CD4-positive, alpha-beta T cell treated with Interleukin-15 for 4 hours (primary cell): ENCODE measurements at regions not wholly inside any gene's neighbourhood (a gene's known extent, or its start where the extent isn't known, plus 50 kb on each side); places are given as distances from the start of the nearest gene placed in this dataset.
"Not testable (repeated sequence)": the region's sequence is repeated elsewhere in the genome, so short reads cannot be mapped to it uniquely, and the experiment has no call there.

Experiments used
- DNase-seq: peaks from one replicate; pipeline ENCODE4 v3.0.0-alpha.2; 2020; ENCODE audit warnings: low spot score

DNA sequence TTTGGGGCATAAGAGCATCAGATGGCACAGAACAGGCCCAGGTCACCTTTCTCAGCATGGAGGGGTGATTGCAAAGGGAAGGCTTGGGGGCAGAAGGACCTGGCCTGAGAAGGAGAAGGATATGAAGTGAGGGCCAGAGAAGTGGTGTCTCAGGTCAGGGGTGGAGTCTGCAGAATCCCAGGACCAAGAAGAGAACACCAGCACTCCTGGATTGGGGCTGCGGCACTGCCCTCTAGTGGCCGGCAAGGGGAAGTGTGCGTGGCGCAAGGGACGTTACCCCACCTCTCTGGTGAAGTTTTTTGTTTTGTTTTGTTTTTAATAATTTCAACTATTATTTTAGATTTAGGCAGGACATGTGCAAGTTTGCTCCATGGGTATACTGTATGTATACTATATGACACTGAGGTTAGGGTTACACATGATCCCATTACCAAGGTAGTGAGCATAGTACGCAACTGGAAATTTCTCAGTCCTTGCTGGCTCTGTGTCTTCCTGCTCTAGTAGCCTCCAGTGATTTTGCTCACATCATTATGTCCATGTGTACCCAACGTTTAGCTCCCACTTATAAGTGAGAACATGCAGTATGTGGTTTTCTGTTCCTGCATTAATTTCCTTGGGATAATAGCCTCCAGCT lies 1548.6 kb downstream of the EFNA5 start:
- no peak for DNase-seq

DNA sequence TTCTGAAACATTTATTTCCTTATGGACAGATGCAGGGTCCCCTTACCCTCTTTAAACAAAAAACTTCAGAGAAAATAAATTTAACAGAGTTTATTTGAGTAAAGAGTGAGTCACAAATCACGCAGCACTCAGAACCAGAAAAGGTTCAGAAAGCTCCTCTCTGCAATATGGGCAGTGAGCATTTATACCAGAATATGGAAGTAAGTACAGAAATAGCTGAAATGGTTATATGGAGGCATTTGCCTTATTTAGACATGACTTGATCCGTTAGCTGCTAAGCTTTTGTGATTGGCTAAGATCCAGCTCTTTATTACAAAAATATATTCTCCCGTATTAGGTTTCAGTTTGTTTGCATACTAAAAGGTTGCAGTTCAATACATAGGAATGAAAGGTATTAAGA lies 1554.1 kb downstream of the EFNA5 start:
- DNase-seq = no peak

DNA sequence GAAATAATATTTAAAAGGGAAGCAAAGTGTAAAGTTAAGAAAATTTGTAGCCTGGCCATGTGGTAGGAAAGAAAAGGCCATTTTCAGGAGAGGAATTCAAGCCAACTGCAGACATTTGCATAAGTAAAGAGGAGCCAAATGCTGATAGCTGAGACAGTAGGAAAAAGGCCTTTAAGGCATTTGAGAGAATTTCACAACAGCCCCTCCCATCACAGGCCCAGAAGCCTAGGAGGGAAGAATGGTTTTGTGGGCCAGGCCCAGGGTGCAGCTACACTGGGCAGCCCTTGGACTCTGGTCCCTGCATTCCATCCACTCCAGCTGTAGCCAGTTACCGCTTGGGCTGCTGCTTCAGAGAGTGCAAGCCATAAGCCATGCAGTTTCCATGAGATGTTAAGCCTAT lies 1556.8 kb downstream of the EFNA5 start:
- DNase-seq = no peak

DNA sequence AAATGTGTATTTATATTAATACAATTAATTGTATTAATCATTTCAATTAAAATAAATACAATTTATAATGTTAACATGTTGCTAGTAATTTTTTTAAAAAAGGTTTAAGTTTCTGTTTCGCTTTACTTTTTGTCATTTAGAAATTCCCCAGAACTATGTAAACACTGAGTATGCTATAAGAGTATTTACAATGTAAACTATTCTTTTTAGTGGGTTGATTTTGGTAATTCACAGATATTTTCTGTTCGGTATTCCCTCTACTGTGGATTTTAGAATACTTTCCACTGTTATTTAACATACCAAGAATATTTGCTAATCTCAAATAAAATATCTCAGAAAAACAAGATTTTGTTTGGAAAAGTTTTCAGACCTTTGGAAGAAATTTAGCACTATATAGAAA lies 1564.4 kb downstream of the EFNA5 start:
- DNase-seq = no peak

DNA sequence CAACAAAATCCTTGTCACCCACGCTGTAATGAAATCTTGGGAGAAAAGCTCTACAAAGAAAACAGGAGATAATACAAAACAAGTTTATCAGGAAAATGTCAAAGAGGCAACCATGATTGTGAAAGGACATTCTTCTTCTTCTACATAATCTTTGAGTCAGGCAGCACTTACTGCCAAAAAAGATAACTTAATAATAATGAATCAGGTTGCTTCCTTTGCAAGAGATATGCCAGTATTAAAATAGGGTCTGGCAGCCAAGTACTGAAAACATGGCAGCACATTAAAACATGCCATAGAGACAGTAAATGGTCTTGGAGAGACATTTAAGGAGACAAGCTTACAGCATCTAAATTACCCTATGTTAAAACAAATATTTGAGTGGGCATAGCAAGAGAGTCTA lies 1573.4 kb downstream of the EFNA5 start:
- no peak for DNase-seq

DNA sequence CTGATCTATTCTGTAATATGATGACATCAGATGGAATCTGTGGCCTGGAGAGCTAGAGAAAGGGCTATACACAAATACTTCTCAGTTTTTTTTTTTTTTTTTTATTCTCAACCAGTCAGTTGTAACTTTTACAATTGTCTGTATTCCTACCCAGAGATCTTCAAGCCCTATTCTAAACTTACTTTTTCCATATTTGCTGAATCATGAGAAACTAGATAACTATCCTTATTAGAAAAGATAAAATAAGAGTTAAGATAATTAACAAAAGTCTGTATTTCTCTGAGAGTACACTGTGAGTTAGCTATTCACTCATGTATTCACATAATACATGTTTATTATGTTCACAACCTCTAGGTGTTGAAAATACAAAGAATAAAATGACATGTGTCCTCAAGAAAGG lies 1575.9 kb downstream of the EFNA5 start:
- DNase-seq = no peak

DNA sequence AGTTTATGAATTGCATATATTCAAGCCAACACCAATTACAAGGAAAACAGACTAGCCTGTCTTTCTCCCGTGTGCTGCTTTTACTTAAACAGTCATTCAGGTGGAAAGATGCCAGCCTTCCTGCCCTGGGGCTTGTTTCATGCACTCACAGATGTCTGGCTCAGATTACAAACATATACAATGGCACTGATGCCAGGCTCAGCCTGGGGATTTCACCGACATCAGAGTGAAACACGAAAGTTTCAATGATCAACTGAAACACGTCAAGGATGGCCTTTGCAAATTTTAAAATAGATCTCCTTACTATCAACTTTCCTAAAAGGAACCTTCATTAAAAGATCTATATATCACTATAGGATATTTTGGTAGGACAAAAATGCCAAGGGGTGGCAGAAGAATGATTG lies 1576.5 kb downstream of the EFNA5 start:
- DNase-seq = no peak

DNA sequence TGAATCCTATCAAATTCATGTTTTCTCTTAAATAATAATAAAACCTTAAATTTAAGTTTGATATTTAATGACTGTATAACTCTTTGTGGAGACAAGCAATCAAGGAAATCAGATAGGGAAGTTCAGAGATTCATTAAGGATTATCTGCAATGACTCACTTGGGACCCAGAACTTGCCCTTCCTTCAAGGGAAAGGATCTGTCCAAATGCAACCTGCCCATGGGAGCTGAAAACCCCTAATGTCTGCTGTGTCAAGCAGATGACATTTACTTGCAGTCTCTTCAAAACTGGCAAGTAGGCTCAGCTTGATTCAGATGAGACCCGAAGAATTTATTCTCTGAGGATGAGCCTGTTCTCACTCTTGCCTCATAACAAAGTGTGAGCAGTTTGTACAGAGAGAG lies 1577.6 kb downstream of the EFNA5 start:
- DNase-seq = no peak

DNA sequence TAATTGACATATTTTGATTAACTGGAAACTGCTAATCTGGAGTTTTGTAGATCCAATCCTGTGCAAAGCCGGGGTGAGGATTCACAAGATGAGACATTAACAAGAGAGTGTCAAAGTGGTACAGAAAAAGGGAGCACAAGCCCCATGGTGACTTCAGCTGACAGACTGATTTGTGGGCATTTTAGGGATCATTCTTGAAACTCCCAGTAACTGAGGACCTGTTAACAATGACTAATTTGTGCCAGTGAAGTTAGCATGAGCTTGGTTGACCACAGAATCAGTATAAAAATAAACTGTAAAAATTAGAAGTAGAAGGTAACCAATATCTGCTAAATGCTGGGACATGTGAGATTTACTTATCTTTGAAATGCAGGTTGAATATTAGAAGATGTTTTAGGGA lies 1578.3 kb downstream of the EFNA5 start:
- no peak for DNase-seq

DNA sequence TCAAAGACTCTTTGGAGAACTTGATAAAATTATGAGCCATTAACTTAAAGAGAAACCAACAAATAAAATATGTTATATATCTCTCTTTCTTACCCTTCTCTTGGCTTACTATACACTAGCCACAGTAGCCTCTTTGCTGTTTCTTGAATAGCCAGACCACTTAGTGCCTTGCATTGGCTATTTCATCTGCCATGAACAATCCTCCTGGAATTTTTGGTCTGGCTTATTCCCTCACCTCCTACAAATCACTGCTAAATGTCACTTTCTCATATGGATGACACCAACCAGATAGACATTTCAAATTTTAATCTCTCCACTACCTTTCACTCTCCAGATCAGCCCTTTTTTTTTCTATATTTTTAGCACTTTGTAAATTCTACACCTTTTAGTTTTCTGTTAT lies 1581.7 kb downstream of the EFNA5 start:
- no peak for DNase-seq

DNA sequence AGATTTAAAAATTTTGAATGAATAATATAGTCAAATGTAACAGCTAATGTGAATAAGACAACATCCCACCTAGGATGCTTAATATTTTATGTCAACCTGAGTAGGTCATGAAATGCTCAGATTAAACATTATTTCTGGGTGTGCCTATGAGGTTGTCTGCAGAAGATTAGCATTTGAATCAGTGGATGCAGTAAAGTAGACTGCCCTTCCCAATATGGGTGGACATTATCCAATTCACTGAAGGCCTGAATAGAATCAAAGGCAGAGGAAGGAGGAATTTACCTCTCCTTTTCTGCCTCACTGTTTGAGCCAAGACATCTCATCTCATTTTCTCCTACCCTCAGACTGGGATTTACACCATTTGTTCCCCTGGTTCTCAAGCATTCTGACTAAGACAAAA lies 1582.3 kb downstream of the EFNA5 start:
- DNase-seq = no peak

DNA sequence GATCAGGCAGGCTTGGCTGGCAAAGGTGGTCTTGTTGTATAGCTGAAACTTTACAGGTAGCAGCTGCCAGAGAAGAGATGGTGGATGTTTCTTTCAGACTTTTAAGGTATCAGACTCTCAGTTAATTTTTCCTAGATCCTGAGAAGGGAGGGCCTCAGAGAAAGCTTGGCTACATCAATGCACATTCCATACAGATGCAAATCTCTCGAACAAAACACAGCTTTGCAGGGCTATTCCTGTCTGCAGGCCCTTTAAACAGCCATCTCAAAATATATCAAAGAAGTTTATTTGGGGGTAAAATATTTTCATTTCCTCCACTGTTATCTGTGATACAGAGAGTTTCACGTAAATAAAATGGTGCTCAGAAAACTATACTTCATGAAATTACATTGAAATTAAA lies 1584.4 kb downstream of the EFNA5 start:
- no peak for DNase-seq

DNA sequence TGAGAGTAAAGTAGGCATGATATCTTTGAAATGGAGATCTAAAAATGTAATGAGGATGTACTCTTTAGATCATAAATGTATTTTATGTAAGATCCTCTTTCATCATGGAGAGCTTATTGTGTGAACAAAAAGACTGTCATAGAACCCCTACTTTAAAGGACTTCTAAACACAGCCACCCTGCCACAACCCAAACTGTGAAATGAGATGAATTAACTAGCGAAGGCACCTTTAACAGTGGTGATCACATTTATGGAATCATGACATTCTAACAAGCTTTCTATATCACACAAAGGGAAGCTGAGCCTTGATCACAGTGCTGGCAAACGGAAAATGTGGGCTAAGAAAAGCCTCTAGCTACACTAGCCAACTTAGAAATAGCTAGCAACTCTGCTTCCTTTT lies 1585.2 kb downstream of the EFNA5 start:
- DNase-seq = no peak

DNA sequence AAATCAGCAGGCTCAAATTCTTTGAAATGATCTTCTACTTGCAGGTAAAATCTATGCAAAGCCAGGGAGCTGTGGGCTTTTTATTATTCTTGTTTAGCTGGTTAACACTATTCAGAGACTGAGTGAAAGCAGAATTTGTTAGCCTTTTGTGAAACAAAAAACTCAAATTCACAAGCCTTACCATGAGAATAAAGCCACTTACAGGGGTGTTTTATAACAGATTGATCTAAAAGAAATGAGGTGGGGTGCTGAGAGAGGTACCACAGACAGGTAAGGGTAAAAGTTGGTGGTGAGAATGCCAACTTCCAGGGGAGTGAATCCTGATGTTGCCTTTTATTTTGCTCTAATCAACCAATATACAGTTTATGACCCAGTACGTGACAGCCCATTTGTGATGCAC lies 1585.6 kb downstream of the EFNA5 start:
- no peak for DNase-seq

DNA sequence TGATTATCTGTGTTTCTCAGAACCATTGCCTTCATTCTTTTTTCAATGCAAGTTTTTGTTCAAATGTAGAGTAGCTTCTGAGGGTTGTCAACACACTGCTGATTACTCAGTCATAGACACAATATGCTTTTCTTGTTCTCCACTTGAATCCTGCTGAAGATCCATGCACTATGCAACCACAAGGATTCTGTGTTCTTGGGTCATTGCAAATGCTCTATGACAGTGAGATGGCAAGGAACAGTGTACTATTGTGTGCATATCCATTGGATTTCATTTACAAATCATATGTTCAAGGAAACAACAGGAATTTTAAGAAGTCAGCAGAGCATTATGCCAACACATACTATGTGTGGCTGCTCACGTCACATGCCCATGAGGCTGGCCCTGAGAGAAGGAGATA lies 1590.2 kb downstream of the EFNA5 start:
- no peak for DNase-seq

DNA sequence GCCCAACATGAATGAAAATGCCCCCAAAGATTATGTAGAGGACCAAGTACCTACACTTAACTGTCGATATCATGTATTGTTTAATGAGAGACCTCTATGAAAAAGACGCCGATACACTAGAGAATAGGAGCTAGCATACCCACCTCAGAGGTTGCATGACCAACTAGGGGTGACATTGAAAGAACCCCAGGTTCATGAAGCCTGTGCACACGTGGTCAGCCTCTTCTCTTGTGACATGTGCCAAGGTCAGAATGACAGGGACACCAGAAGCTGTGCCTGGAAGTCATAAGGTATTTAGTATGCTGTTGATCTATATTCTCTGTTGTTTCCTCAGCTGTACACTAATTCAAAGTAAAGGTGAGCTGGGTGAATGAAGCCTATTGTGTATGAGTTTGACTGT lies 1594.1 kb downstream of the EFNA5 start:
- DNase-seq = no peak

DNA sequence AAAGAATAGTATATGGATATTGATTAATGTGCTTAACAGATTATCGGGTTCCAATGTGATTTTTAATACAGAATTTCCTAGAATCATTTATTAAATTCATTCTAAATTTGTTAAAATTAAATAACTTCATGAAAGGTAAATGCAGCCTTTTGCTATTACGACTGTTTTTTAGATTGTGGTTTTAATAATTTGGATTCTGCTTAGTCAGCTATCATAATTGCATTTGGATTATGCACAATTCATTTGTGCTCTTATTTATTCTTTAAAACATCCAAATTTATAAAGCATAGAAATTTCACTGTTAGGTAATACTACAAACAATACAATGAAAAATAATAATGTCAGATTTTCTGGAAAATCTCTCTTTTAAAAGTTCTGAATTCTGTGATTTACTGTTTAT lies 1598.5 kb downstream of the EFNA5 start:
- no peak for DNase-seq

DNA sequence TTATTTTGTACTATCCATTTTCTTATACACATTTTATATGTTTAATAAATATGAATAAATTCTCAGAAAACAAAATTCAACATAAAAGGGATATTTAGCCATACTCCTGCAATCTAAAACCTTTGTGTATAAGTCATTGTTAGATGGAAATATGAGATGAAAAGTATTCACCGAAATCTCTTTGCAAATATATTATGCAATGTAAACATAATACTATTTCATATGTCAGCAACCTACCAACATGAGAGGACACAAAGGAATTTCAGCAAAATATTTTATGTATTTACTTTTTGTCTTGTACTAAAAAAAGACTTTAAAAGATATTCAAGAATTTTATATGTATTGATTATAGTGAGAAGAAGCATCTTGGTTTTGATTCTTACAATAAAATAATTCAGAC lies 1623.4 kb downstream of the EFNA5 start:
- DNase-seq = no peak

DNA sequence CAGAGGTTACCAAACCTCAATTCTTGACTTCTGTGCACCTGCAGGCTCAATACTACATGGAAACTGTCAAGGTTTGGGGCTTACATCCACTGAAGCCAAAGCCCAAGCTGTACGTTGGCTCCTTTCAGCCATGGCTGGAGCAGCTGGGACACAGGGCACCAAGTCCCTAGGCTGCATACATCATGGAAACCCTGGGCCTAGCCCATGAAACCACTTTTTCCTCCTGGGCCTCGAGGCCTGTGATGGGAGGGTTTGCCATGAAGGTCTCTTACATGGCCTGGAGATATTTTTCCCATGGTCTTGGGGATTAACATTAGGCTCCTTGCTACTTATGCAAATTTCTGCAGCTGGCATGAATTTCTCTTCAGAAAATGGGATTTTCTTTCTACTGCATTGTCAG lies 1638.7 kb downstream of the EFNA5 start:
- DNase-seq = not testable (repeated sequence)

DNA sequence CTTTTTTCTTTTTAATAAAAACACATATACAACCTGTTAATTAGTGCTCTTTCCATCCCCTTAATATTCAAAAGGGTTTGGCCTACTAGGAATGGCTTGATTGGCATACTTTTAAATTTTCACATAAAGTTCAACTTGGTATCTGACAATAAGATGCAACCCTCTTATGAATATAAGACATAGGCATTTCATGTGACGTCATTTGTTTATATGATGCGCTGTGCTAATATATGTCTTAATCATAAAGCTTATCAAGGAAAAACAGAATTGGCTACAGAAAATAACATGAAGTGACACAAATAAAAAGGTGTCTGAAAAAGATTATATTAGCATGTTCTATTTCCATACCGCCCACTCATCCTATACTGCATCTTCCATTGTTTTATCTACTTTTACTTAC lies 1642.4 kb downstream of the EFNA5 start:
- DNase-seq = no peak

DNA sequence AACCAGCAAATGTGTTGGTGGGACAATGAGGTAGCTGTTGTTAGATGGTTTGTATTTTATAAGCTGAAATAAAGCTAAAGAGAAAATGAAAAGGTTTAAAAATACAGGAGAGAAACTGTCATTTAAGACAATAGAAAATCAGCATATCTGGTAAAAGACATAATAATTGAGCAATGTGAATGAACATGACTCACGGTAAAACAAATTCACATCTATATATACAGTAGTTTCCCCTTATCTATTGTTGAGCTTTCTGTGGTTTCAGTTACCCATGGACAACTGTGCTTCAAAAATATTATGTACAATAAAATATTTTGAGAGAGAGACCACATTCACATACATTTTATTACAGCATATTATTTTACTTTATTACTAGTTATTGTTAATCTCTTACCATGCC lies 1649.8 kb downstream of the EFNA5 start:
- DNase-seq = no peak

DNA sequence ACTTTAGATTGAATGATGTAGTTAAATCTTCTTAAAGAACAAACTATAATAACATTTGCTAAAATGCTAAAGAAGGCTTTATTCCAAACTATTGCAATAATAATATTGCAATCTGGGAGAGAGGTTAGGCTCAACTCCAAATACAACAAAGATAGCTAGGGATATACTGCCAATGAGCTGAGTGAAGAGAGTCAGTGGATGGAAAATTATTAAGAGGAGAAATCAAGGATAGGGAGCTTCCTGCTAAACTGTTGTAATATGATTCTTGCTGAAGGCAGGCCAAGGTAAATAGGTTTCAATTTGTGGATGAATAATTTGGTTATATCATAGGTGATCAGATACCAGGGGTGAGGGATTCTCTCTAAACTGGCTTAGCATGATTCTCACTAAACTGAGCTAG lies 1651.5 kb downstream of the EFNA5 start:
- no peak for DNase-seq

DNA sequence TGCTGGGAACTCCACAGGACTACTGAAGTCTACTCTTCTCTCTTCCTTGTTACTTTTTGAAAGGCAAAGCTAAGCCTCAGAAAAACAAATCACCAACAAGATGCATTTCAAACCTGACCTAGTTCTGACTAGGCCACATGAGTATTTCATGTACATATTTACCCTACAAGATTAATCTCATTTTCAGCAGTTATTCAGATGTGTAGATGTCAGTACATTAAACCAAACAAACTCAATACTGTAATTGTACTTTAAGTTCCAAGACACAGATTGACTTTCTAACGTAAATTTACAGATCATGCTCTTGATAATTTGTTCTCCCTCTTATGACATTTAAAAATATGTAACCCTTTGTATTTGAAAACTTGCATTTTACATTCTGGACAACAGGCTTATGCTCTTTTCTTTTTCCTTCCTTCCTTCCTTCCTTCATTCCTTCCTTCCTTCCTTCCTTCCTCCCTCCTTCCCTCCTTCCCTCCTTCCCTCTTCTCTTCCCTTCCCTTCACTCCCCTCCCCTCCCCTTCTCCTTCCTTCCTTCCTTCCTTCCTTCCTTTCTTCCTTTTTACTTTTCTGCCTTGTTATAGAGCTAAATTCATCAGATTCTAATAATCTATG lies 1653.4 kb downstream of the EFNA5 start:
- no peak for DNase-seq

DNA sequence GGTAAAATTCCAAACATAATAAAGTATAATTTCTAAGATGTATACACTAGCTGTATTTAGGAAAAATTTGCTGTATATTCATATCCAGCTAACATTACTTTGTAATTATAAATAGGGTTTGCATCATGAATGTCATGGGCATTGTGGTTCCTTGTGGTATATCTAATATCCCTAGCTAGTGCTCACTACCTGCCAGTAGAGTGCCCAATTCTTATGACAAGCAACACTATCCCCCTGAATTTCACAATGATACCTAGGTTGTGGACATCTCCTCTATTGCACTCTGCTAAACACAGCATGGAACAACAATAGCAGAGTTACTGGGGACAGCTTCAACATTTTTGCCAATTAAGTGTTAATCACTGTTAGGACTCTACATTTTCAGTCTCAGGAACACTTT lies 1656.5 kb downstream of the EFNA5 start:
- no peak for DNase-seq

DNA sequence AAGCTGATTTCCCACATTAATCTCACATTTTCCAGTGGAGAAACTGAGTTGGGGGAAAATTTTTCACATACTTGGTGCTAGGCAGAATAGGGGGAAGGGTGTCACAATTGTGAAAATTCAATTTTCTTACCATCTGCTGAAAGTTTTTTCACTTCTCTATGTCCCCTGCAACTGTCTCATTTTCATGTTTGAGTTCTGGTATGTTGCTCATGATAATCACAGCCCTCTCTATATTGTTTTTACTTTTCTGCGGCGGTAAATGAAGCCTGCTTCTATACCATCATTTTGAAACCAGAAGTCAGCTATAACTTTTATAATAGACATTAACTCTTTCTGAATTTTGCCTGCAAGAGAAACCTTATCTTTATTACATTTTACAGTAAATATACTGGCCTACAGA lies 1664.5 kb downstream of the EFNA5 start:
- no peak for DNase-seq
